GM18508 (cell line): ENCODE measurements at regions not wholly inside any gene's neighbourhood (a gene's known extent, or its start where the extent isn't known, plus 50 kb on each side); places are given as distances from the start of the nearest gene placed in this dataset.
"Not testable (repeated sequence)": the region's sequence is repeated elsewhere in the genome, so short reads cannot be mapped to it uniquely, and the experiment has no call there.

Experiments
- ATAC-seq: cut with Tn5 transposase; IDR thresholded peaks from one replicate; pipeline ENCODE4 v1.9.1; 2021; ENCODE audit warnings: moderate number of reproducible peaks; ENCODE audit not compliant: insufficient read depth, unreplicated experiment

GRCh38 chr2:53543083-53543482 lies 224.5 kb upstream of the CHAC2 start:
- no peak for ATAC-seq

DNA sequence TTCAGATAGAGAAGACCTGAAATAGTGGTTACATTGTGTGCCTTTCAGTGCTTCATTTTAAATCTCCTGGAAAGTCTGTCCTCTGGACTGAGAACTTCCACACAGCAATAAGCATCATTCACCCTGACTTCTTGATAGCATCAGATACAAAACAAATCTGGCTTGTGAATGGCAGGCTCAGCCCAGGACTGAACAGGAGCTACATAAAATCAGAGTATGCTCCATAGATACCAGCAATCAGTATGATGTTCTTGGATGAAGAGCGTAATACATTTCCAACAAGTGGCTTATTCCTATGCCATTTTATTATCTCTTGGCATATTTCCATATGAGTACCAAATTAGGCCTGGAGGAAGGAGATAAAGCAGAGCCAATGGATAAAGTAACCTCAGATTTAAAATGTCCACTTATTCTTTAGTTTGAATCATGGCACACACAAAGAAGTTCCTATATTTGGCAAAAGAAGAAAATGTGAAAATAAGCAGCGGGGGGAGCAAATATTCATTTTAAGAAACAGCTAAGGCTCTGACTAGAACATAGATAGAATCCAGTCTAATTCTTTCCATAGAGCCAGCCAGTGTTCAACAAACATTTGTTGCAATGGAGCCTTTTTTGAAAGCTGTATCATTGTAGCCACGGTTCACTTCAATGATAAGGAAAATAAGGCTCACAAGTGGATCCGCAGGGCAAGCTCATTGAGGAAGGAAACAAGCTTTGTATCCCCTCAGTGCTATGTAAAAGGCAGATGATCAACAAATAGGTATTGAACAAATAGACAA lies 230.8 kb upstream of the CHAC2 start:
- no peak for ATAC-seq

- ATAC-seq = no peak
Observed at GRCh38 chr2:53535234-53535840, 232.3 kb upstream of the CHAC2 start.

DNA sequence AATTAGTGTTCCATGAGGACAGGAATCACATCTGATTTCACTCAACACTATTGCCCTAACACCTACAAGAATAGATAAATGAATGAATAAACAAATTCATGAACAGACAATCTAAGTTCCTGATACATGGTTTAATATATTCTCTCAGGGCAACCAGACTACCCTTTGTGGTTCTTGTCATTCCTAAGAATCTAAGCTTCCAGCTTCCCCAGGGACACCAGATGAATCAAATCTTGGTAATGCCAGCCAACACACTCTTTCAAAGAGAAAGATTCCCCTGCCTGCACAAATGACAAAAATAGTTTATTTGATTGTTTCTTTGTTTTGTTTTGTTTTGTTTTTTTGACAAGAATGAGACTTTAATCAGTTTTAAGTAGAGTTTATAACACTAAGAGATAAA lies 237.5 kb upstream of the CHAC2 start:
- no peak for ATAC-seq

- ATAC-seq = no peak
Observed at GRCh38 chr2:53527056-53527455, 240.5 kb upstream of the CHAC2 start.

- ATAC-seq = no peak
Observed at GRCh38 chr2:53519918-53520841, 247.4 kb upstream of the CHAC2 start.

DNA sequence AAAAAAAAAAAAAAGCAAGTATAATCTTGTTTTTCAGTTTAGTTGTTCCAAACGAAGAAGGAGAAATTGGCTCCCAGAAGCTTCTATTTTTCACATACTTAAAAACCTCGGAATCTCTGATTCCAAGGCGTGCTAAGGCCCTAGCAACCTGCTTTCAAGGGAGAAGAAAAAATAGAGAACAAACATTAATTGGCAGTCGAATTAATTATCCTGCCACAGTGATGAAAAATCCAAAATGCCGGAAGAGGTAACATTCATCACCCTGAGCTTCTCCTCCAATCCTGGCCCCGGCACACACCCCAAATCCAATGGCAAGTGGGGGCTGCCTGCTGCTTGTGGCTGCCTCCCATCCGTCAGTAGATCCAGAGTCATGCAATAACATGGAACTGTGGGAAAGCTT lies 250.2 kb upstream of the CHAC2 start:
- ATAC-seq = no peak

- ATAC-seq = no peak
Observed at GRCh38 chr2:53516650-53517049, 251.0 kb upstream of the CHAC2 start.

GRCh38 chr2:53515435-53516332 lies 251.9 kb upstream of the CHAC2 start:
- no peak for ATAC-seq

DNA sequence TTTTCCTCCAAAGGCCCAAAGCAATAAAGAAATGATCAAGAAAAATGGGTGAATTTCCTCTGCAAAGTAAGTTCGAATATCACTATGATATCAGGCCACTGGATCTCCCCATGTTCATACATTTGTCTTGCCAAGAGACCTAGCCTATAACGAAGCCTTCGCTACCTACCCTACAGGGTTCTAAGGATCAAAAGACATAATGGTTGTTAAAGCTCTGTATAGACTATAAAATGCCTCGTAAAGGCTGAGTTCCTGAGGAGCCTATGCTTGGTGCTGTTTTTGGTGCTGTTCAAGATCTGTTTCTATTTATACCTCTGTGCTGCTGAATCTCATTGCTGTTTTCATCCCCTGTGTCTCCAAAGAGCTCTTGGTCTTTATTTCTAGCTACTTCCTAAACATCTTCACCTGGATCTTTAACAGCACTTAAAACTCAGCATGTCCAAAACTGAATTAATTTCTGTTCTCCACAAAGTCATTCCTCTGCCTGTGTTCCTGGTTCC lies 254.4 kb upstream of the CHAC2 start:
- no peak for ATAC-seq

DNA sequence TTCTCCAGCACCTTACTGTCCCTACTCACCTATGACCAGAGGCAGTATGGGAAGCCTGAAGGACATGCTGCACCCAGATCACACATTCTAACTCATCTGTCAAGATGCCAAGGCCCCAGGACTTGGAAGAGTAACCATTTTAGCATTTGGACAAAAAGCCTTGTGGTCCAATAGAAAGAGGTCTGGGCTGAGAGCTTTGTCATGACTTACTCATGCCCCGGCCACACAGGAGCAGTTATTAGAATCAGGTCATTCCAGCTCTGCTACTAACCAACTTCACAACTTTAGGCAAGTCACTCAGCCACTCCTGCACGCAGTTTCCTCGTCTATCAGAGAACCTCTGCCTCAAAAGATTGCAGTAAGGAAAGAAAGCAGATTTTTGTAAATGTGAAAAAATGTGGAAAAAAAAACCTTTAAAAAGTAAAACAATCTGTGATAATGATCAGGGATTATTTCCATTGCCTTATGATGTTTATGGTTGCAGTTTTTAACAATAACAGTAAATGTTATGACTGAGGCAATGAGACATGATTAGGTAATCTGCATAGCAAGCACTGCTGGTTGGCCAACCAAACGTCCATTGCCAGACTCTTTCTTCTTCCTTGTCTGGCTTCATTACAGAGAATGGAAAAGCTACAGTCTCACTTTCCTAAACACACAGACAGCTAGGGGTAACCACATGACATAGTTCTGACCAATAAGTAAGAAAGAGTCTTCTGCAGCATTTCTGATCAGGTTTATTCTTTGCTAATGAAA lies 255.4 kb upstream of the CHAC2 start:
- no peak for ATAC-seq

- ATAC-seq = no peak
Observed at GRCh38 chr2:53511549-53511948, 256.1 kb upstream of the CHAC2 start.

GRCh38 chr2:53510401-53510800 lies 257.2 kb upstream of the CHAC2 start:
- no peak for ATAC-seq

DNA sequence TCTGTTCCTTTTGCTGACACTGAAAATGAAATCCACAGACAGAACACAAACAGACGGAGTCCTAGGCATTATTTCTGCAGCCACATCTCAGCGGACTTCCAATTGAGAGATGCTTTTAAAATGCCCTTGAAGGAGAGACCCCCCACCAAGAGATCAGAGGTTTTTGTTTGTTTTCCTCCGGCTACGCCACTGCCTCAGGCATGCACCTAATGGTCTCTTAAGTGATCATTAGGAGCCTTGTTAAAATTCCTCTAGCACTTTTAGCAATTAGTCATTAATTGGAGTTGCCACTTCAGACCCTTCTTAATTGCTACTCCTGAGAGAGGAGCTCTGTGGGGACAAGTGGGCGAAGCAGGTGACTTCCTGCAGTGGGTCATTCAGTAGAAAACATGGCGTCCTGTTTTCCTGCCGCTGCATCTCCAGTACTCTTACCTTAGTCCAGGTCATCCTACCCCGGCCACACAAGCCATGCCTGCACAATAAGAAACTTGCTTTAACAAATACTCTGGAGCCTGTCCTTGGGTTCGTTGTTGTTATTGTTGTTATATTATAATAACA lies 257.7 kb upstream of the CHAC2 start:
- no peak for ATAC-seq

DNA sequence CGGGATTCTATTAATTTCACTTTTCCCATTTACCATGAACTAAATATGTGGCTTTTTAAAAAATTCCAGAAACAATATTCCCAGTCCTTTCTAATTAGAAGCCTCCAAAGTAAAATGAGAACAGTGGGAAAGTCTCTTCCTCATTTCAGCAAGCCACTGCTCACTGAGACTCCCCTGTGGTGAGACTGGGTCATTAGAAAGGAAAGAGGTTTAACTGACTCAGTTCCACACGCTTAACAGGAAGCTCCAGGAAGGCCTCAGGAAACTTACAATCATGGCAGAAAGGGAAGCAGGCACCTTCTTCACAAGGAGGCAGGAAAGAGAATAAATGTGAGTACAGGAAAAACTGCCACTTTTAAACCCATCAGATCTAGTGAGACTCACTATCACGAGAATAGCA lies 258.9 kb upstream of the CHAC2 start:
- no peak for ATAC-seq

- ATAC-seq = not testable (repeated sequence)
Observed at GRCh38 chr2:53507070-53507469, 260.5 kb upstream of the CHAC2 start.

DNA sequence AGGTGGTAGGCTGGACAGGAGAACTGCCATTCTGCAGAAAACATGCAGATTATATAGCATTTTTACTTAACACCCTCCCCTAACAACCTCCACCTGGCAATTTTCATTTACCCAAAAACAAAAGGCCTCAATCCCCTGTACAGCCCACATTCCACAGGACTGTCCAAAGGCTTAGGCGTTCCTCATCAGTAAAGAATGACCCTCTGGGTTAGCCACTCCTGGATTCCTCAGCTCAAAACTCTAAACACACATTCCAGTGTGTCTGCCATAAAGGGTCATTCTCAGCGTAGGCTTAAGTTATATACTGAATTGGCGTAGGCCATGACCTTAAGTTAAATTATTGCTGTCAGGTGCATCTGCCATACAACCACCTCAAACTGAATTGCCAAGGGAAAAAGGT lies 261.8 kb upstream of the CHAC2 start:
- ATAC-seq = no peak

DNA sequence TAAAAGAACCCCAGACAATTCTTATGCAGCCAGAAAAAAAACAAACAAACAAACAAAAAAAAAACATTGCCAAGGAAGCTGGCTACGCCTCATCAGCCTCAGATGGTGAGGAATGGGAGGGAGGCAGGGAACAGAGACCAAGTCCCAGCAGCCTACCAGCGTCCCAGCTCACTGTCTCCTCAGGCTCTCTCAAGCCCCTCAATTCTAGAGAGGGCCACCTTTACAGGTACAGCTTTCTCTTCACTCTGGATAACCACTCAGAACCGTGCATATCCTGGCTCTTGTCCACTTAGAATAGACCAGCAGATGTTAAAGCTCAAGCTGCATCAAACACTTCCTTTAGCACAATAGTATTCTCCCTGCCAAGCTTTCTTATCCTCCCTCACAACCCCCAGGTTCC lies 263.1 kb upstream of the CHAC2 start:
- ATAC-seq = no peak

DNA sequence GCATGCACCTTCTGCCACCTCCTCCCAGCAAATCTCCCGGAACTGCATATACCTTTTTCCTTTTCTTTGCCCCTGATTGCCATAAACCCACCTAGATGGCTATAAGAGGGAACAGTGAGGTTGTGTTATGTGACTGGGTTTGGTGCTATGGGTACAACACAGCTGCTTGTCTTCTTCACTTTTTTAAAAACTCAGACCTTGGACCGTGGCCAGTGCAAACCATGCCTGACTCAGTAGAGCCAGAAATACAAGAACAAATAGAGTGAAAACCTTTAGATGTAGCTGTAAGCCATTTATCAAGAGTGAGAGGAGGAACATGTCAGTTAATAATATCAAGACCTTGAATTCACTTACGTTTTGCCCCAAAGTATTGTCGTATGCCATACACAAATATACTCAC lies 267.4 kb upstream of the CHAC2 start:
- no peak for ATAC-seq
